Heart right ventricle (tissue), 16 donors: ENCODE measurements at regions not wholly inside any gene's neighbourhood (a gene's known extent, or its start where the extent isn't known, plus 50 kb on each side); places are given as distances from the start of the nearest gene placed in this dataset.

Experiments
- ATAC-seq, 8 donors: fragments of 200-7000 bp; cut with Tn5 transposase; one replicate each; pipeline ENCODE4 v1.9.1; 2020; ENCODE audit warnings: mild to moderate bottlenecking in 8 of 8, moderate library complexity in 8 of 8, moderate number of reproducible peaks in 1 of 8
- DNase-seq, 2 donors: peaks; one replicate each; pipeline ENCODE4 v3.0.0-alpha.2; 2020
- H3K27ac ChIP-seq, 10 donors: fragments of 200-600 bp; sonication (generic) in 2 of 10; one replicate each; pipeline versions ENCODE4 v1.5.0 to v1.8.0; 2020 to 2022; ENCODE audit warnings: mild to moderate bottlenecking in 3 of 10
- H3K27me3 ChIP-seq, 7 donors: fragments of 200-600 bp; one replicate each; pipeline ENCODE4 v1.8.0; 2021 to 2022; ENCODE audit warnings: mild to moderate bottlenecking in 2 of 7
- H3K36me3 ChIP-seq, 9 donors: fragments of 200-600 bp; sonication (generic) in 1 of 9; one replicate each; pipeline versions ENCODE4 v1.5.0 to v1.8.0; 2020 to 2022; ENCODE audit warnings: mild to moderate bottlenecking in 2 of 9
- H3K4me1 ChIP-seq, 9 donors: fragments of 200-600 bp; sonication (generic) in 1 of 9; one replicate each; pipeline versions ENCODE4 v1.5.0 to v1.8.0; 2020 to 2022; ENCODE audit warnings: mild to moderate bottlenecking in 4 of 9
- H3K4me3 ChIP-seq, 10 donors: fragments of 200-600 bp; sonication (generic) in 2 of 10; one replicate each; pipeline versions ENCODE4 v1.5.0 to v1.8.0; 2020 to 2022; ENCODE audit warnings: mild to moderate bottlenecking in 7 of 10, moderate library complexity in 2 of 10
- H3K9me3 ChIP-seq, 11 donors: fragments of 200-600 bp in 10 of 11; sonication (generic) in 2 of 11; one replicate each; pipeline versions ENCODE4 v1.5.0 to v1.8.0; 2013 to 2022; ENCODE audit warnings: mild to moderate bottlenecking in 2 of 11, control low read depth in 1 of 11, moderate library complexity in 1 of 11
- WGBS, 2 donors: extraction: QIAGEN DNeasy Blood & Tissue Kit; methylation state at CpG; one replicate each; pipeline ENCODE4 v1.1.7; 2013; ENCODE audit warnings: inconsistent platforms in 1 of 2; 5-methylcytosine and 5-hydroxymethylcytosine counted together
- intact Hi-C, 10 donors: fragments of 100-400 bp; cut with DNase I; formaldehyde crosslinking; loops; one replicate each; pipeline versions ENCODE4 v1.11.1 to v1.14.2; 2022
- TF ChIP-seq, protein P1 (sequence below), 9 donors: fragments of 200-600 bp; sonication (generic) in 2 of 9; IDR thresholded peaks; one replicate each; pipeline versions ENCODE4 v1.5.0 to v1.8.0; 2021 to 2022; ENCODE audit warnings: antibody characterized with exemption in 9 of 9, mild to moderate bottlenecking in 5 of 9, moderate library complexity in 1 of 9
- donor health status: Arrhythmogenic right ventricular cardiomyopathy.
- donor health status: ischemic (EF 13 %, LVEDD 7.1; RV severe dilation, severe dysfunction).
- donor health status: healthy with polysubstance abuse.
- donor health status: DM: no; HTN: yes; CAD: no.
- donor health status: DM: no; HTN: no; CAD: no.
- donor health status: ischemic (EF 25% LVEDD 6.9; RV normal size, moderate dysfunction).
- donor health status: ischemic (EF 25% LVEDD 5.7; RV mildly dilated, moderate dysfunction).
- donor health status: healthy.
- donor health status: DM: yes; HTN: yes; CAD: no.
- donor health status: Ischemic cardiomyopathy.
- donor health status: ischemic (EF 35%, LVEDD 5.7; RV mildly dilated, moderate dysfunction).
- donor health status: nonischemic (EF 11% LVEDD 7.7; RV severe dilation, severe dysfunction).
- donor health status: DM: yes; HTN: yes; CAD: no.
- donor health status: PGD.
- donor health status: ischemic (EF 29% LVEDD 5.4; RV normal size, mild dysfunction).
- donor health status: nonischemic (EF 23%, LVEDD 6.1; RV moderate dilation, normal function).

DNA sequence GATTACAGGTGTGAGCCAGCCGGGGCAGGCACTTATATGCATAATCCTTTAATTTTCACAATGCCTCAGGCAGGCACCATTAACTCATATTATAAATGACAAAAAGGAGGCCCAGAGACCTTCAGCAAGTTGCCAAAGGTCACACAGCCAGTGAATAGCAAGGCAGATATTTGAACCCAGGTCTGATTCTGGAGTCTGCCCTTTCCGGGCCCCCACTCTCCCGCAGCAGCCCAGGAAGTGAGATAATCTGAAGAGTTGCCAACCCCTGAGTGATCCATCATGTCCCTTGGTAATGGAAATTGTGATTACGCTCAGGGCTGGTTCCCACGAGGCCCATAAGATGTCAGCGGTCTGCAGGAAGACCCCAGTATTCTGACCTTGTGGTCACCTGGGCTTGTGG lies 95.3 kb upstream of the MED13L start:
- H3K27ac ChIP-seq = no peak overlapping the region
- H3K4me3 ChIP-seq = no peak overlapping the region
- no peak for ATAC-seq
- TF ChIP-seq, protein P1, sequence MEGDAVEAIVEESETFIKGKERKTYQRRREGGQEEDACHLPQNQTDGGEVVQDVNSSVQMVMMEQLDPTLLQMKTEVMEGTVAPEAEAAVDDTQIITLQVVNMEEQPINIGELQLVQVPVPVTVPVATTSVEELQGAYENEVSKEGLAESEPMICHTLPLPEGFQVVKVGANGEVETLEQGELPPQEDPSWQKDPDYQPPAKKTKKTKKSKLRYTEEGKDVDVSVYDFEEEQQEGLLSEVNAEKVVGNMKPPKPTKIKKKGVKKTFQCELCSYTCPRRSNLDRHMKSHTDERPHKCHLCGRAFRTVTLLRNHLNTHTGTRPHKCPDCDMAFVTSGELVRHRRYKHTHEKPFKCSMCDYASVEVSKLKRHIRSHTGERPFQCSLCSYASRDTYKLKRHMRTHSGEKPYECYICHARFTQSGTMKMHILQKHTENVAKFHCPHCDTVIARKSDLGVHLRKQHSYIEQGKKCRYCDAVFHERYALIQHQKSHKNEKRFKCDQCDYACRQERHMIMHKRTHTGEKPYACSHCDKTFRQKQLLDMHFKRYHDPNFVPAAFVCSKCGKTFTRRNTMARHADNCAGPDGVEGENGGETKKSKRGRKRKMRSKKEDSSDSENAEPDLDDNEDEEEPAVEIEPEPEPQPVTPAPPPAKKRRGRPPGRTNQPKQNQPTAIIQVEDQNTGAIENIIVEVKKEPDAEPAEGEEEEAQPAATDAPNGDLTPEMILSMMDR (IDR thresholded peaks at IDR 0.05) = no peak
- 78 to 83% methylated on average over 6 of the region's 6 CpGs for WGBS, 2 donors
- intact Hi-C loops = loop anchor here in 1 of 10 donors (10.0 kb wide), 1 partner anchor 378 kb away; no protein-coding TSS in a partner anchor
- H3K9me3 ChIP-seq = no peaks in the 10 kb centered on the region
- H3K36me3 ChIP-seq = no peaks in the 10 kb centered on the region
- H3K4me1 ChIP-seq = peaks cover 0 to 17% (median 0%) of the 10 kb centered on the region in 9 donors
- no peak for DNase-seq
- H3K27me3 ChIP-seq = no peaks in the 10 kb centered on the region

DNA sequence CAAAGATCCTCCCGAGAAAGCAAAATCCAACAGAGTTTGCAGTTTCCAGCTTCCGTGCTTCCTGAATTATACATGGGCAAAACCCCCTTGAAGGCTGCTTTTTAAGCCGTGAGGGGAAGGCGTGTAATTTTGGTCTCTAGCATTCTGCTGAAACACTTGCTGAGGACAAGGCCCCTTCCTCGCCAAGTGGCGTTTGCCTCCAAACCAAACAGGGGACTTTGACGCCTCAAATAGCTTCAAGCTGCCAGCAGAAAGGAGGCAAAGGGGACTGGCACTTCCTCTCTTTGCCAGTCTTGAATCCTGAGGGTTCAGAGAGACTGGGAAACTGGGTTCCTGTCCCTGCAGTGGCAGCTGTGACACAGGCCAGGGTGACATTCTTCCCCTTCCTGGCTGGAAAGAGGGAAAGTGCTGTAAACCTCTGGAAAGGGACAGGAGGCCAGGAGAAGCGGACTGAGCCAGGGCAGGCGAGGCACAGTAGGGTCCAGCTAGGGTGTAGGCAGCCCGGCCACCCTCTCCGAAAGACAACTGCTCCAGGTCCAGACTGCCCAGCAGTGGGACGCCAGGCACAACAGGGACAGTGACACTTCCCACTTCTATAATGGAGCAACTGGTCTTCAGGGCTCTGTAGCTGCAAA lies 96.2 kb upstream of the MED13L start:
- no peak for ATAC-seq
- Histone ChIP-seq H3K27me3 (peaks cover 0 to 6% (median 0%) of the 10 kb centered on the region in 7 donors), H3K4me3 (no peak overlapping the region), H3K27ac (no peak overlapping the region), H3K9me3 (no peaks in the 10 kb centered on the region), H3K36me3 (no peaks in the 10 kb centered on the region), H3K4me1 (peaks cover 0 to 17% (median 0%) of the 10 kb centered on the region in 9 donors)
- intact Hi-C loops = loop anchor here in 1 of 10 donors (10.0 kb wide), 1 partner anchor 379 kb away; no protein-coding TSS in a partner anchor
- TF ChIP-seq, protein P1 (IDR thresholded peaks at IDR 0.05) = no peak
- no peak for DNase-seq
- 84 to 86% methylated on average over 12 of the region's 12 CpGs for WGBS, 2 donors

DNA sequence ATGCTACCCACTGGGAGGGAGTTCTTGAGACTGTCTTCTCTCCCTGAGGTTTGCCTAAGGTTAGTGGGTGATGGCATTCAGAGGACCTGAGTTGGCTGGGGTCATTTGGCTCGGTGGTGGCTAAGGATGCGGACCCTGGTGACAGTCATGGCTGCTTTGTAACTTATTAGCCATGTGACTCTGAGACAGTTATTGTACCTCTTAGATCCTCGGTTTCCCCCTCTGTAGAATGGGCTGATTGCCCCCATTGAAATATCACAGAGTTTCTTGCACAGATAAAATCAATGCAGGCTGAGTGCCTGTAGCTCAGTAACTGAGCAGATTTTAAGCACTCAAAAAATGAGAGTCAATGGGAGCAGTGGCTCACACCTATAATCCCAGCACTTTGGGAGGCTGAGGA lies 96.7 kb upstream of the MED13L start:
- DNase-seq (no peak), ATAC-seq (no peak)
- Histone ChIP-seq H3K4me3 (no peak overlapping the region), H3K27ac (no peak overlapping the region), H3K9me3 (no peaks in the 10 kb centered on the region), H3K36me3 (no peaks in the 10 kb centered on the region), H3K4me1 (peaks cover 0 to 17% (median 0%) of the 10 kb centered on the region in 9 donors), H3K27me3 (peaks cover 0 to 11% (median 0%) of the 10 kb centered on the region in 7 donors)
- intact Hi-C loops = loop anchor here in 1 of 10 donors (10.0 kb wide), 1 partner anchor 379 kb away; no protein-coding TSS in a partner anchor
- WGBS, 2 donors = 81 to 93% methylated on average over 3 of the region's 3 CpGs
- TF ChIP-seq, protein P1 (IDR thresholded peaks at IDR 0.05) = no peak

DNA sequence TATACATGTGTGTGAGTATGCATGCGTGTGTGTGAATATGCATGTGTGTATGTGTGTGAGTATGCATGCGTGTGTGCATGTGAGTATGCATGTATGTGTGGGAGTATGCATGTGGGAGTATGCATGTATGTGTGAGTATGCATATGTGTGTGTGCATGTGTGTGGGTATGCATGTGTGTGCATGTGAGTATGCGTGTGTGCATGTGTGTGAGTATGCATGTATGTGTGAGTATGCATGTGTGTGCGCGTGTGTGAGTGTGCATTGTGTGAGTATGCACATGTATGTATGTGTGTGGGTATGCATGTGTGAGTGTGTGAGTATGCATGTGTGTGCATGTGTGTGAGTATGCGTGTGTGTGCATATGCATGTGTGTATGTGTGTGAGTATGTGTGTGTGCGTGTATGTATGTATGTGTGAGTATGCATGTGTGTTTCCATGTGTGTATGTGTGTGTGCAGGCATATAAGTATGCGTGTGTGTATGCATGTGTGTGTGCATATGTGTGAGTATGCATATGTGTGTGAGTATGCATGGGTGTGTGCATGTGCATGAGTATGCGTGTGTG lies 97.9 kb upstream of the MED13L start:
- Histone ChIP-seq H3K27me3 (peaks cover 0 to 22% (median 5%) of the 10 kb centered on the region in 7 donors), H3K4me1 (peaks cover 0 to 22% (median 0%) of the 10 kb centered on the region in 9 donors), H3K9me3 (no peaks in the 10 kb centered on the region), H3K27ac (no peak overlapping the region), H3K36me3 (no peaks in the 10 kb centered on the region), H3K4me3 (no peak overlapping the region)
- 88 to 98% methylated on average over 9 of the region's 9 CpGs for WGBS, 2 donors
- intact Hi-C loops = loop anchor here in 1 of 10 donors (10.0 kb wide), 1 partner anchor 381 kb away; no protein-coding TSS in a partner anchor
- DNase-seq = no peak
- TF ChIP-seq, protein P1 (IDR thresholded peaks at IDR 0.05) = no peak
- no peak for ATAC-seq
